ENCODE measurements at regions not wholly inside any gene's neighbourhood (a gene's known extent, or its start where the extent isn't known, plus 50 kb on each side); places are given as distances from the start of the nearest gene placed in this dataset.

DNA sequence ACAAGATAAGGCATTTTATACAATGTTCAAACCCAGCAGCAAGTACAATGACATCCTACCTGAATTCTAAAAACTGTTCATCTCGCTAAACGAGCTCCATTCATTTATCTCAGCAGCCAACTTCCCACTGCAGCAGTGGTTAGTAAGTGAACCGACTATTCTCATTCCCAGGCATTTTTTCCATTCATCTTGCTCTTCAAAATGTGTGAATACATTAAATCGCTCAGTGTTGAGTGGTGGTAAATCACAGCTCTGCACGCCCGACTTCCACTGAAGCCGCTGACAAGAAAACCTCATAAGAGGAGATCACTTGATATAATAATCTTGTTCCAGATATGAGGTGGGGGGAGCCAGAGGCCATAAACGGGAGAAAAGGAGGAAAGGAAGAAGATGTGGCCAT lies 746.2 kb upstream of the USP15 start:
- Histone ChIP-seq H3K27me3 (ENCODE audit: control insufficient read depth in 2 of 2, insufficient read depth in 2 of 2, low read length in 2 of 2) (no peaks in the 10 kb centered on the region), H3K27ac (ENCODE audit: extremely low read depth, low read depth, low read length) (no peak overlapping the region), H4K20me1 (replicated peaks; ENCODE audit: control insufficient read depth, insufficient read depth, low read length) (no peaks in the 10 kb centered on the region), H3K4me3 (no peak overlapping the region), H3K9me1 (ENCODE audit: control insufficient read depth, insufficient read depth, low read length) (no peaks in the 10 kb centered on the region), H3K4me2 (ENCODE audit: insufficient read depth, low read length) (no peak overlapping the region), H3K9me3 (replicated peaks; ENCODE audit: control insufficient read depth, insufficient read depth, low read depth, low read length) (no peaks in the 10 kb centered on the region; the same call in 1 of the 2 replicates), H3K9ac (ENCODE audit: insufficient read depth in 1 of 2, low read depth in 2 of 2, low read length in 2 of 2) (no peak overlapping the region), H3K4me1 (replicated peaks in 1 of 2; ENCODE audit: control insufficient read depth in 2 of 2, insufficient read depth in 2 of 2, low read length in 2 of 2) (no peaks in the 10 kb centered on the region), H2AFZ (ENCODE audit: low read depth, low read length) (no peak overlapping the region), H3K79me2 (ENCODE audit: control insufficient read depth, insufficient read depth, low read length) (no peaks in the 10 kb centered on the region), H3K36me3 (ENCODE audit: control insufficient read depth, insufficient read depth, low read length) (no peaks in the 10 kb centered on the region)
- in situ Hi-C loops (cut with MboI): no loop called here
- WGBS (ENCODE audit: insufficient coverage, low coverage, missing lambda C conversion rate): under 1% methylated on average over 8 of the region's 8 CpGs
- ChIA-PET POLR2A (no interaction called here), CTCF (ENCODE audit: low intra/inter-chr PET ratio) (no interaction called here)
- no peak for ATAC-seq
- intact Hi-C loops (cut with micrococcal nuclease): no loop called here
- no peak for DNase-seq (ENCODE audit: extremely low read depth in 1 of 4, low spot score in 3 of 4)
- no peak for FAIRE-seq
- BruUV-seq (replicated peaks): no TSS peak
- no peak for TF ChIP-seq TSC22D4 (tag; IDR thresholded peaks at IDR 0.05)
- no peak for TF ChIP-seq TBL1XR1 (IDR thresholded peaks at IDR 0.05; ENCODE audit: low read length in 2 of 2)
- no peak for TF ChIP-seq TAF15 (IDR thresholded peaks at IDR 0.05; ENCODE audit: low read depth, low read length)
- no peak for TF ChIP-seq HINFP (tag; conservative IDR thresholded peaks at IDR 0.05; ENCODE audit: low read depth)
- TF ChIP-seq GABPB2 (CRISPR knock-in tag; conservative IDR thresholded peaks at IDR 0.05): no peak
- TF ChIP-seq ZFP1 (CRISPR knock-in tag; IDR thresholded peaks at IDR 0.05): no peak
- no peak for TF ChIP-seq MEF2A (IDR thresholded peaks at IDR 0.05; ENCODE audit: control insufficient read depth, low read depth, low read length)
- TF ChIP-seq CEBPG (CRISPR knock-in tag; IDR thresholded peaks at IDR 0.05): no peak
- no peak for TF ChIP-seq CEBPG (tag; conservative IDR thresholded peaks at IDR 0.05 in 1 of 2, IDR thresholded peaks at IDR 0.05 in 1 of 2)
- TF ChIP-seq EZH2 (IDR thresholded peaks at IDR 0.05; ENCODE audit: borderline replicate concordance, low read depth, low read length): no peak
- TF ChIP-seq, protein P1, sequence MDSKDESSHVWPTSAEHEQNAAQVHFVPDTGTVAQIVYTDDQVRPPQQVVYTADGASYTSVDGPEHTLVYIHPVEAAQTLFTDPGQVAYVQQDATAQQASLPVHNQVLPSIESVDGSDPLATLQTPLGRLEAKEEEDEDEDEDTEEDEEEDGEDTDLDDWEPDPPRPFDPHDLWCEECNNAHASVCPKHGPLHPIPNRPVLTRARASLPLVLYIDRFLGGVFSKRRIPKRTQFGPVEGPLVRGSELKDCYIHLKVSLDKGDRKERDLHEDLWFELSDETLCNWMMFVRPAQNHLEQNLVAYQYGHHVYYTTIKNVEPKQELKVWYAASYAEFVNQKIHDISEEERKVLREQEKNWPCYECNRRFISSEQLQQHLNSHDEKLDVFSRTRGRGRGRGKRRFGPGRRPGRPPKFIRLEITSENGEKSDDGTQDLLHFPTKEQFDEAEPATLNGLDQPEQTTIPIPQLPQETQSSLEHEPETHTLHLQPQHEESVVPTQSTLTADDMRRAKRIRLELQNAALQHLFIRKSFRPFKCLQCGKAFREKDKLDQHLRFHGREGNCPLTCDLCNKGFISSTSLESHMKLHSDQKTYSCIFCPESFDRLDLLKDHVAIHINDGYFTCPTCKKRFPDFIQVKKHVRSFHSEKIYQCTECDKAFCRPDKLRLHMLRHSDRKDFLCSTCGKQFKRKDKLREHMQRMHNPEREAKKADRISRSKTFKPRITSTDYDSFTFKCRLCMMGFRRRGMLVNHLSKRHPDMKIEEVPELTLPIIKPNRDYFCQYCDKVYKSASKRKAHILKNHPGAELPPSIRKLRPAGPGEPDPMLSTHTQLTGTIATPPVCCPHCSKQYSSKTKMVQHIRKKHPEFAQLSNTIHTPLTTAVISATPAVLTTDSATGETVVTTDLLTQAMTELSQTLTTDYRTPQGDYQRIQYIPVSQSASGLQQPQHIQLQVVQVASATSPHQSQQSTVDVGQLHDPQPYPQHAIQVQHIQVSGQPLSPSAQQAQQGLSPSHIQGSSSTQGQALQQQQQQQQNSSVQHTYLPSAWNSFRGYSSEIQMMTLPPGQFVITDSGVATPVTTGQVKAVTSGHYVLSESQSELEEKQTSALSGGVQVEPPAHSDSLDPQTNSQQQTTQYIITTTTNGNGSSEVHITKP (IDR thresholded peaks at IDR 0.05; ENCODE audit: partially characterized antibody): no peak
- TF ChIP-seq FOXK1 (CRISPR knock-in tag; IDR thresholded peaks at IDR 0.05; ENCODE audit: borderline replicate concordance): no peak
- TF ChIP-seq SRSF7 (optimal IDR thresholded peaks at IDR 0.05; ENCODE audit: low read depth, low read length): no peak
- TF ChIP-seq CTCF (IDR thresholded peaks at IDR 0.05 in 2 of 3, conservative IDR thresholded peaks at IDR 0.05 in 1 of 3; ENCODE audit: insufficient read depth in 2 of 3, low read depth in 1 of 3, low read length in 3 of 3): no peak
- no peak for TF ChIP-seq KAT7 (CRISPR knock-in tag; IDR thresholded peaks at IDR 0.05; ENCODE audit: borderline replicate concordance)
- TF ChIP-seq SMAD3 (CRISPR knock-in tag; conservative IDR thresholded peaks at IDR 0.05): no peak

Measured in K562 (cell line).